Activated CD4-positive, alpha-beta T cell treated with anti-CD3 and anti-CD28 coated beads, Interleukin-2, Interleukin-6, amounts not matched to agents 100 ng/mL and 50 ng/mL, durations not matched to agents 16 hours and 8 hours (primary cell): ENCODE measurements at regions not wholly inside any gene's neighbourhood (a gene's known extent, or its start where the extent isn't known, plus 50 kb on each side); places are given as distances from the start of the nearest gene placed in this dataset.
"Not testable (repeated sequence)": the region's sequence is repeated elsewhere in the genome, so short reads cannot be mapped to it uniquely, and the experiment has no call there.

Experiments
- DNase-seq: peaks from one replicate; pipeline ENCODE4 v3.0.0-alpha.2; 2020

GRCh38 chr9:79049371-79049770 lies 522.4 kb upstream of the TLE4 start:
- DNase-seq = no peak

- DNase-seq = no peak
These were observed 518.2 kb upstream of the TLE4 start for GRCh38 chr9:79053598-79053997.

DNA sequence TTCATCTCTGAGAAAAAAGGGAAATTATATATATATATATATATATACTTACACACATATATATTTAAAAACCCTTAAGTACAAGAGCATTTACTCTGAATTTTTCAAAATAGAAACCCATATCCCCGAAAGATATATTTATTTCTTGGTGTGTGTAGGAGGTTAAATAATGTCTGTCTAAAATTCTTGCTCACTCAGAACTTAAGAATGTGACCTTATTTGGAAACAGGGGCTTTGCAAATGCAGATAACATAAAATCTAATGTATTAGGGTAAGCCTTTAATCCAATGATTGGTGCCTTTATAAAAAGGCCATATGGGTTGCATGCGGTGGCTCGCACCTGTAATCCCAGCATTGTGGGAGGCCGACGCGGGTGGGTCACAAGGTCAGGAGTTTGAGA lies 517.3 kb upstream of the TLE4 start:
- DNase-seq = no peak

- DNase-seq = no peak
These were observed 515.7 kb upstream of the TLE4 start for GRCh38 chr9:79056041-79056440.

- DNase-seq = no peak
These were observed 514.2 kb upstream of the TLE4 start for GRCh38 chr9:79057576-79057975.

- no peak for DNase-seq
These were observed 511.0 kb upstream of the TLE4 start for GRCh38 chr9:79060766-79061165.

GRCh38 chr9:79061752-79062616 lies 509.8 kb upstream of the TLE4 start:
- DNase-seq = no peak

DNA sequence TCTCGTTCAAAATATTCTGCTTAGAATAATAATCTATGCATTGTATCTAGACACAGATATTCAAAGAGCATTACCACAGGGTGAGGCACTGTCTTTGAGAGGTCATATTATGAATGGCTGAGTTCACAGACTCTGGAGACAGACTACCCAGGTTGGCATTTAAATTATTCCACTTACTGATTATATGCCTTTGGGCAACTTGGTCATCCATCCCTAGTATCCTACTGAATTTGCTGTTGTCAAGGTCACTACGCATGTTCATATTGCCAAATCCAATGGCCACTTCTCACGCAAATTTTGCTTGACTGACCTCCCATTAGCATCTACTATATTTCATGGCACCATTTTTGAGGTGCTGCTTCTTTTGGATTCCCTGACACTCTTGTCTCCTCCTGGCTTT lies 498.6 kb upstream of the TLE4 start:
- no peak for DNase-seq

- DNase-seq = no peak
These were observed 491.2 kb upstream of the TLE4 start for GRCh38 chr9:79080536-79080935.

- DNase-seq = no peak
These were observed 488.1 kb upstream of the TLE4 start for GRCh38 chr9:79083621-79084020.

DNA sequence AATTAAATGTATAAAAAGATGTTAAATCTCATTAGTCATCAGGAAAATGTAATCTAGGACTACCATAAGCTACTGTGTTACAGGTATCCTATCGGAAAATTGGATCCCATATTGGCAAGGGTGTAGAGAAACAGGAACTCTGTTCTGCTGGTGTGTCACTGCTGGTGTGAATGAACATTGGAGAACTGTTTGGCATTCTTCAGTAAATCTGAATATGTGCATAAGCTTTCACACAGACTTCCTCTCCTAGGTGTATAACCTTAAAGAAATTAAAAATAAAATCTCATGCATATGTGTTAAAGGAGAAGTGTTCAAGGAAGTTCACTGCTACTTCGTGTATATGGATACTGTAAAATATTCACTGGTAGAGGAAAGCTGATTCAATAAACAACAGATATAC lies 484.6 kb upstream of the TLE4 start:
- DNase-seq = no peak

DNA sequence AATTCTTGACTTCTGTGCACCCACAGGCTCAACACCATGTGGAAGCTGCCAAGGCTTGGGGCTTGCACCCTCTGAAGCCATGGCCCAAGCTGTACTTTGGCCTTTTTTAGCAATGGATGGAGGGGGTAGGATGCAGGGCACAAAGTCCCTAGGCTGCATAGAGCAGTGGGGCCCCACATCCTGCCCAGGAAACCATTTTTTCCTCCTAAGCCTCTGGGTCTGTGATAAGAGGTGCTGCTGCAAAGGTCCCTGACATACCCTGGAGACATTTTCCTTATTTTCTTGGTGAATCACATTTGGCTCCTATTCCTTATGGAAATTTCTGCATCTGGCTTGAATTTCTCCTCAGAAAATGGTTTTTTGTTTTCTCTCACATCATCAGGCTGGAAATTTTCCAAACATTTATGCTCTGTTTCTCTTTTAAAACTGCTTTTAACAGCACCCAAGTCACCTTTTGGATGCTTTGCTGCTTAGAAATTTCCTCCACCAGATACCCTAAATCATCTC lies 482.7 kb upstream of the TLE4 start:
- no peak for DNase-seq

DNA sequence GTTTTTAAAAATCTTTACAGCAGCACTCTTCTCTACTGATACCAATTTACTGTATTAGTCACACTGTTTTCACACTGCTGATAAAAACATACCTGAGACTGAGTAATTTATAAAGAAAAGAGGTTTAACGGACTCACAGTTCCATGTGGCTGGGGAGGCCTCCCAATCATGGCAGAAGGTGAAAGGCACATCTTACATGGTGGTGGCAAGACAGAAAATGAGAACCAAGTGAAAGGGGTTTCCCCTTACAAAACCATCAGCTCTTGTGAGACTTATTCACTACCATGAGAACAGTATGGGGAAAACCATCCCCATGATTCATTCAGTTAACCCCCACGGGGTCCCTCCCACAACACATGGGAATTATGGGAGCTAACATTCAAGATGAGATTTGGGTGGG lies 481.9 kb upstream of the TLE4 start:
- not testable (repeated sequence) for DNase-seq

DNA sequence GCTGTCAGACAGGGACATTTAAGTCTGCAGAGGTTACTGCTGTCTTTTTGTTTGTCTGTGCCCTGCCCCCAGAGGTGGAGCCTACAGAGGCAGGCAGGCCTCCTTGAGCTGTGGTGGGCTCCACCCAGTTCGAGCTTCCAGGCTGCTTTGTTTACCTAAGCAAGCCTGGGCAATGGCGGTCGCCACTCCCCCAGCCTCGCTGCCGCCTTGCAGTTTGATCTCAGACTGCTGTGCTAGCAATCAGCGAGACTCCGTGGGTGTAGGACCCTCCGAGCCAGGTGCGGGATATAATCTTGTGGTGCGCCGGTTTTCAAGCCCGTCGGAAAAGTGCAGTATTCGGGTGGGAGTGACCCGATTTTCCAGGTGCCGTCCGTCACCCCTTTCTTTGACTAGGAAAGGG lies 468.5 kb upstream of the TLE4 start:
- not testable (repeated sequence) for DNase-seq

- DNase-seq = no peak
These were observed 467.5 kb upstream of the TLE4 start for GRCh38 chr9:79104216-79104615.

- no peak for DNase-seq
These were observed 466.8 kb upstream of the TLE4 start for GRCh38 chr9:79104951-79105350.

DNA sequence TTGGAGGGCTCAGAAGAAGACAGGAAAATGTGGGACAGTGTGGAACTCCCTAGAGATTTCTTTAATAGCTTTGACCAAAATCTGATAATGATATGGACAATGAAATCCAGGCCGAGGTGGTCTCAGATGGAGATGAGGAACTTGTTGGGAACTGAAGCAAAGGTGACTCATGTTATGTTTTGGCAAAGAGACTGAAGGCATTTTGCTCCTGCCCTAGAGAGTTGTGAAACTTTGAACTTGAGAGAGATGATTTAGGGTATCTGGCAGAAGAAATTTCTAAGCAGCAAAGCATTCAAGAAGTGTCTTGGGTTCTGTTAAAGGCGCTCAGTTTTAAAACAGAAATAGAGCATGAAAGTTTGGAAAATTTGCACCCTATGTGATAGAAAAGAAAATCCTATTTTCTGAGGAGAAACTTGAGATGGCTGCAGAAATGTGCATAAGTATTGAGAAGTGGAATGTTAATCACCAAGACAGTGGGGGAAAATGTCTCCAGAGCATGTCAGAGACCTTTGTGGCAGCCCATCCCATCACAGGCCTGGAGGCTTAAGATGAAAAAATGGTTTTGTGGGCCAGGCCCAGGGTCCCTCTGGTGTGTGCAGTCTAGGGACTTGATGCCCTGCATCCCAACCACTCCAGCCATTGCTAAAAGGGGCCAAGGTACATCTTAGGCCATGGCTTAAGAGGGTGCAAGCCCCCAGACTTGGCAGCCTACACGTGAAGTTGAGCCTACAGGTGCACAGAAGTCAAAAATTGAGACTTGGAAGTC lies 463.7 kb upstream of the TLE4 start:
- DNase-seq = no peak

GRCh38 chr9:79111653-79112052 lies 460.1 kb upstream of the TLE4 start:
- DNase-seq = no peak

DNA sequence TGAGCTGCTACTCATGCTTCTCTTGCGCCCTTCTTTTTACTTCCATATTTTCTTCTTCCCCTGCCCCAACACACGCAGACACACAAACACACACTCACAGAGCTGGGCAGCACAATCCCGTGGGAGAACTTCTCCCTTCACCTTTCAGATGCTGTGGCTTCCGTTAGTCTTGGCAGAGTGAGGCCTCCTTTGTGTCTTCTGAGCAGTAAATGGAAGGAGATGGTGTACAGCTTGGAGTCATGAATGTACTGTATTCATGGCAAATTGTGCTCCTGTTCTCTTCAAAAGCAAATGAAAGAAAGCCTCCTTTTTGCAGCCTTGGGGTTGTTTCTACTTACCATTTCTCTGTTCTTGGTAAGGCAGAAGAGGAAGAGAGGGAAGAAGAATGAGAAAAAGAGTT lies 456.6 kb upstream of the TLE4 start:
- no peak for DNase-seq

- no peak for DNase-seq
These were observed 455.7 kb upstream of the TLE4 start for GRCh38 chr9:79116041-79116440.

GRCh38 chr9:79116709-79117108 lies 455.1 kb upstream of the TLE4 start:
- no peak for DNase-seq

DNA sequence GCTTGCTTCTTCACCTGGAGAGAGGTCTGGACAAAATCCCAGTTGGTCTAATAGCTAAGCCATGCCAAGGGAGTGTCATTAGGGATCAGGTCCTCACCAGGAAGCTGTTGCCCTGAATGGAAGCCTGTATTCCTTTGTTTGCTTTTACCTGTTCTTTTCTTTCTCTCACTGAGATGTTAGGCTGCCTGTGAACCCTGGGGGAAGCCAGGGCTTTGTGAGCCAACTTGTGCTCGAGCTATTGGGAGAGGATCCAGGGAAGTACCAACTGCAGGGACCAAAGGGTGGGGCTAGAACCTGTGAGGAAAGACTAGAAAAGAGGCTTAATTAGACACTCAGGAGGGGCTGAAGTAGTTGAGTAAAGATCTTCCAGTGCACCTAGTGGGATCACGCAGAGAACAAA lies 451.2 kb upstream of the TLE4 start:
- DNase-seq = no peak

DNA sequence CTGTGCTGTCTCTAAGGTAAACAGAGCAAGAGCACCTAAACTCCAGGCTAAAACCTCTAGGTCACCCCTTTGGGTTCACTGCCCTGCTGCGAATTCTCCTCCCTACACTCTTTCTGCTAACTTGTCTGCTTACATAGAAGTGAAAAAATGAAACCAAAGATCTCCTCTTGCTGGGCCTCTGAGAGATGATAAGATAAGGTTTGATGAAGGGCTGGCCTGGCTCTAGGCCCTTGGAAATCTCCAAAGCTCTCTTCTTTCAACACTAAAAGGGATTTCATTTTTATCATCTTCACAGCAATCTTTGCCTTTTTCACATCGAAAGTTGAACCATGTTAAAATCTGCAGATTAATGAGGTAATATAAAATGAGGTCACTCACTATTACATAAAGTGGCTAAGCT lies 450.8 kb upstream of the TLE4 start:
- no peak for DNase-seq

- DNase-seq = no peak
These were observed 448.4 kb upstream of the TLE4 start for GRCh38 chr9:79123415-79123814.
